Neural cell (in vitro differentiated cells): ENCODE measurements at regions not wholly inside any gene's neighbourhood (a gene's known extent, or its start where the extent isn't known, plus 50 kb on each side); places are given as distances from the start of the nearest gene placed in this dataset.

Source experiments
- H2AFZ ChIP-seq: fragments of 200-600, 300-800 bp; sonication (generic), shearing (Covaris generic); 2 replicates; pipeline ENCODE4 v1.6.0; 2014; ENCODE audit warnings: low read depth, mild to moderate bottlenecking, antibody characterized with exemption, low read length, moderate library complexity
- H3F3A ChIP-seq: fragments of 200-600 bp; shearing (Covaris generic); 2 replicates; pipeline ENCODE4 v1.6.1; 2016; ENCODE audit warnings: mild to moderate bottlenecking, moderate library complexity, mixed read lengths, antibody characterized with exemption, low read length; ENCODE audit not compliant: insufficient read depth, poor library complexity, severe bottlenecking
- H3K27ac ChIP-seq: fragments of 200-600, 300-800 bp; sonication (generic), shearing (Covaris generic); 2 replicates; pipeline ENCODE4 v1.5.1; 2014; ENCODE audit warnings: mild to moderate bottlenecking, low read length, moderate library complexity
- H3K27me3 ChIP-seq: fragments of 300-800, 200-600 bp; sonication (generic), shearing (Covaris generic); 2 replicates; pipeline ENCODE4 v1.6.0; 2014; ENCODE audit warnings: mild to moderate bottlenecking, low read depth, low read length, moderate library complexity; ENCODE audit not compliant: insufficient read depth
- H3K36me3 ChIP-seq: fragments of 300-800, 200-600 bp; sonication (generic), shearing (Covaris generic); 2 replicates; pipeline ENCODE4 v1.5.1; 2014; ENCODE audit warnings: mild to moderate bottlenecking, antibody characterized with exemption, low read length, moderate library complexity; ENCODE audit not compliant: insufficient read depth
- H3K4me2 ChIP-seq: fragments of 300-800, 200-600 bp; sonication (generic), shearing (Covaris generic); 2 replicates; pipeline ENCODE4 v1.6.0; 2014; ENCODE audit warnings: mild to moderate bottlenecking, low read length
- H3K4me3 ChIP-seq: fragments of 300-800, 200-600 bp; sonication (generic), shearing (Covaris generic); 2 replicates; pipeline ENCODE4 v1.5.1; 2014; ENCODE audit warnings: mild to moderate bottlenecking, low read length, moderate library complexity
- H3K79me2 ChIP-seq: fragments of 200-600 bp; shearing (Covaris generic); replicated peaks from 2 replicates; pipeline ENCODE4 v1.6.0; 2014; ENCODE audit warnings: mild to moderate bottlenecking, low read length, moderate library complexity; ENCODE audit not compliant: insufficient read depth
- H3K9ac ChIP-seq: fragments of 300-800, 200-600 bp; sonication (generic), shearing (Covaris generic); 2 replicates; pipeline ENCODE4 v1.6.1; 2016; ENCODE audit warnings: mild to moderate bottlenecking, low read length, mixed read lengths
- H3K9me2 ChIP-seq: fragments of 200-600 bp; shearing (Covaris generic); 2 replicates; pipeline ENCODE4 v1.6.1; 2016; ENCODE audit warnings: mild to moderate bottlenecking, low read length, mixed read lengths; ENCODE audit not compliant: insufficient read depth
- H3K9me3 ChIP-seq: fragments of 200-600, 300-800 bp; sonication (generic), shearing (Covaris generic); 2 replicates; pipeline ENCODE4 v1.6.1; 2016; ENCODE audit warnings: mild to moderate bottlenecking, mixed run types, low read length, moderate library complexity, mixed read lengths
- H4K20me1 ChIP-seq: fragments of 200-600 bp; shearing (Covaris generic); 2 replicates; pipeline ENCODE4 v1.6.1; 2016; ENCODE audit warnings: mild to moderate bottlenecking, mixed run types; ENCODE audit not compliant: insufficient read depth
- CTCF ChIP-seq: fragments of 450-650 bp; IDR thresholded peaks from 2 replicates; pipeline ENCODE4 v1.5.1; 2014; ENCODE audit warnings: antibody characterized with exemption, mild to moderate bottlenecking, moderate library complexity; ENCODE audit not compliant: poor library complexity, severe bottlenecking
- EP300 ChIP-seq: fragments of 450-650 bp; conservative IDR thresholded peaks from 2 replicates; pipeline ENCODE4 v1.6.1; 2014; ENCODE audit warnings: antibody characterized with exemption, mild to moderate bottlenecking, moderate library complexity; ENCODE audit not compliant: poor library complexity, severe bottlenecking
- EZH2 ChIP-seq: fragments of 200-600, 300-800 bp; shearing (Covaris generic), sonication (generic); IDR thresholded peaks from 2 replicates; pipeline ENCODE4 v1.6.1; 2014; ENCODE audit warnings: antibody characterized with exemption, low read length, borderline replicate concordance, mild to moderate bottlenecking; ENCODE audit not compliant: insufficient read depth, poor library complexity, severe bottlenecking
- MXI1 ChIP-seq: fragments of 450-650 bp; conservative IDR thresholded peaks from 2 replicates; pipeline ENCODE4 v1.6.1; 2014; ENCODE audit warnings: antibody characterized with exemption, mild to moderate bottlenecking; ENCODE audit not compliant: poor library complexity, severe bottlenecking
- POLR2AphosphoS5 ChIP-seq: IDR thresholded peaks from 2 replicates; pipeline ENCODE4 v1.6.1; 2012
- RAD21 ChIP-seq: fragments of 450-650 bp; conservative IDR thresholded peaks from 2 replicates; pipeline ENCODE4 v1.6.1; 2014; ENCODE audit warnings: antibody characterized with exemption, mild to moderate bottlenecking, moderate library complexity
- REST ChIP-seq: IDR thresholded peaks from 2 replicates; pipeline ENCODE4 v1.6.1; 2012; ENCODE audit warnings: borderline replicate concordance
- SMC3 ChIP-seq: fragments of 450-650 bp; conservative IDR thresholded peaks from 2 replicates; pipeline ENCODE4 v1.6.1; 2014; ENCODE audit warnings: antibody characterized with exemption, mild to moderate bottlenecking, moderate library complexity; ENCODE audit not compliant: poor library complexity
- TAF1 ChIP-seq: IDR thresholded peaks from 2 replicates; pipeline ENCODE4 v1.6.1; 2012; ENCODE audit warnings: low read depth

GRCh38 chr6:11423667-11424066 is 113.9 kb upstream of the TMEM170B start:
- Histone ChIP-seq H3K9me2 (no peaks in the 10 kb centered on the region), H3K27ac (no peak overlapping the region), H2AFZ (no peak overlapping the region), H3K4me2 (no peak overlapping the region), H4K20me1 (no peaks in the 10 kb centered on the region), H3F3A (no peaks in the 10 kb centered on the region), H3K9ac (no peak overlapping the region), H3K79me2 (no peaks in the 10 kb centered on the region), H3K4me3 (no peak overlapping the region), H3K36me3 (no peaks in the 10 kb centered on the region), H3K27me3 (no peaks in the 10 kb centered on the region), H3K9me3 (no peaks in the 10 kb centered on the region)
- TF ChIP-seq CTCF (no peak), REST (no peak), TAF1 (no peak), EP300 (peak; percentile 77), MXI1 (no peak), RAD21 (no peak), SMC3 (no peak), EZH2 (no peak), POLR2AphosphoS5 (peak; percentile 87)

- no peak for TF ChIP-seq SMC3
- no peak for TF ChIP-seq RAD21
- no peak for TF ChIP-seq MXI1
- no peak for TF ChIP-seq EP300
- TF ChIP-seq CTCF: no peak
- TF ChIP-seq TAF1: no peak
- no peak overlapping the region for H3K9ac ChIP-seq
- no peaks in the 10 kb centered on the region for H3K36me3 ChIP-seq
- no peak overlapping the region for H2AFZ ChIP-seq
- no peaks in the 10 kb centered on the region for H3K27me3 ChIP-seq
- no peak overlapping the region for H3K27ac ChIP-seq
- H3K4me2 ChIP-seq: no peak overlapping the region
- no peak overlapping the region for H3K4me3 ChIP-seq
- H3K9me3 ChIP-seq: no peaks in the 10 kb centered on the region
- no peaks in the 10 kb centered on the region for H3K9me2 ChIP-seq
- no peaks in the 10 kb centered on the region for H4K20me1 ChIP-seq
- H3K79me2 ChIP-seq: no peaks in the 10 kb centered on the region
- no peaks in the 10 kb centered on the region for H3F3A ChIP-seq
Measured at GRCh38 chr6:11423072-11423471, 114.5 kb upstream of the TMEM170B start.
